Urinary bladder (tissue), 3 donors: ENCODE measurements at regions not wholly inside any gene's neighbourhood (a gene's known extent, or its start where the extent isn't known, plus 50 kb on each side); places are given as distances from the start of the nearest gene placed in this dataset.
"Not testable (repeated sequence)": the region's sequence is repeated elsewhere in the genome, so short reads cannot be mapped to it uniquely, and the experiment has no call there.

Source experiments
- DNase-seq: peaks from one replicate; pipeline ENCODE4 v3.0.0-alpha.2; 2015; ENCODE audit errors: extremely low spot score
- H3K27ac ChIP-seq: one replicate; pipeline ENCODE4 v1.5.1; 2013; ENCODE audit warnings: low read depth, mild to moderate bottlenecking, moderate library complexity
- H3K36me3 ChIP-seq: one replicate; pipeline ENCODE4 v1.6.1; 2013; ENCODE audit warnings: mild to moderate bottlenecking, moderate library complexity; ENCODE audit not compliant: insufficient read depth
- H3K4me1 ChIP-seq: one replicate; pipeline ENCODE4 v1.6.1; 2013; ENCODE audit warnings: mild to moderate bottlenecking, moderate library complexity; ENCODE audit not compliant: insufficient read depth
- H3K4me3 ChIP-seq: one replicate; pipeline ENCODE4 v1.5.1; 2013; ENCODE audit warnings: low read depth, low read length
- WGBS: extraction: QIAGEN DNeasy Blood & Tissue Kit; methylation state at CpG from one replicate; pipeline ENCODE4 v1.1.7; 2013; 5-methylcytosine and 5-hydroxymethylcytosine counted together
- donor health status: healthy with polysubstance abuse.
- donor health status: healthy.

- 85% methylated on average over 4 of the region's 4 CpGs for WGBS
- not testable (repeated sequence) for DNase-seq, H3K27ac ChIP-seq, H3K4me3 ChIP-seq, H3K4me1 ChIP-seq, H3K36me3 ChIP-seq
These were observed 131.1 kb upstream of the LPP start for GRCh38 chr3:188022902-188023301.

GRCh38 chr3:188025555-188025954 lies 128.4 kb upstream of the LPP start:
- WGBS: 82% methylated on average over 6 of the region's 6 CpGs
- H3K36me3 ChIP-seq: no peaks in the 10 kb centered on the region
- H3K4me3 ChIP-seq: no peak overlapping the region
- H3K4me1 ChIP-seq: no peaks in the 10 kb centered on the region
- H3K27ac ChIP-seq: no peak overlapping the region
- no peak for DNase-seq

- Histone ChIP-seq H3K36me3 (no peaks in the 10 kb centered on the region), H3K4me3 (no peak overlapping the region), H3K27ac (no peak overlapping the region), H3K4me1 (no peaks in the 10 kb centered on the region)
- no peak for DNase-seq
- 94% methylated on average over 3 of the region's 3 CpGs for WGBS
These were observed 127.6 kb upstream of the LPP start for GRCh38 chr3:188026191-188026968.

GRCh38 chr3:188031121-188031520 lies 122.8 kb upstream of the LPP start:
- Histone ChIP-seq H3K27ac (no peak overlapping the region), H3K4me1 (no peaks in the 10 kb centered on the region), H3K4me3 (no peak overlapping the region), H3K36me3 (no peaks in the 10 kb centered on the region)
- no peak for DNase-seq
- 71% methylated on average over 2 of the region's 2 CpGs for WGBS

DNA sequence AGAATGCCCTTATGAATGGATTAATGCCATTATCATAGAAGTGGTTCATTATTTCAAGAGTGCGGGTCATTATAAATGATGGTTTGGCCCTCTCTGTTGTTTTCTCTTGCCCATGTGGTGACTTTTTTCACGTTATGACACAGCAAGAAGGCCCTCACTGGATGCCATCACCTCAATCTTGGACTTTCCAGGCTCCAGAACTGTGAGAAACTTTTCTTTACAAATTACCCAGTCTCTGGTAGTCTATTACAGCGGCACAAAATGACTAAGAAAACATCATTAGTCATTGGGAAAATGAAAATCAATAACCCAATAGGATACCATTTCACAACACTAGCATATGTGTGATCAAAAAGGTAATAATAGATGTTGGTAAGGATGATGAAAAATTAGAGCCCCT lies 119.0 kb upstream of the LPP start:
- no peak for DNase-seq
- Histone ChIP-seq H3K4me3 (no peak overlapping the region), H3K27ac (no peak overlapping the region), H3K36me3 (no peaks in the 10 kb centered on the region), H3K4me1 (no peaks in the 10 kb centered on the region)
- 93% methylated on average over 3 of the region's 3 CpGs for WGBS

DNA sequence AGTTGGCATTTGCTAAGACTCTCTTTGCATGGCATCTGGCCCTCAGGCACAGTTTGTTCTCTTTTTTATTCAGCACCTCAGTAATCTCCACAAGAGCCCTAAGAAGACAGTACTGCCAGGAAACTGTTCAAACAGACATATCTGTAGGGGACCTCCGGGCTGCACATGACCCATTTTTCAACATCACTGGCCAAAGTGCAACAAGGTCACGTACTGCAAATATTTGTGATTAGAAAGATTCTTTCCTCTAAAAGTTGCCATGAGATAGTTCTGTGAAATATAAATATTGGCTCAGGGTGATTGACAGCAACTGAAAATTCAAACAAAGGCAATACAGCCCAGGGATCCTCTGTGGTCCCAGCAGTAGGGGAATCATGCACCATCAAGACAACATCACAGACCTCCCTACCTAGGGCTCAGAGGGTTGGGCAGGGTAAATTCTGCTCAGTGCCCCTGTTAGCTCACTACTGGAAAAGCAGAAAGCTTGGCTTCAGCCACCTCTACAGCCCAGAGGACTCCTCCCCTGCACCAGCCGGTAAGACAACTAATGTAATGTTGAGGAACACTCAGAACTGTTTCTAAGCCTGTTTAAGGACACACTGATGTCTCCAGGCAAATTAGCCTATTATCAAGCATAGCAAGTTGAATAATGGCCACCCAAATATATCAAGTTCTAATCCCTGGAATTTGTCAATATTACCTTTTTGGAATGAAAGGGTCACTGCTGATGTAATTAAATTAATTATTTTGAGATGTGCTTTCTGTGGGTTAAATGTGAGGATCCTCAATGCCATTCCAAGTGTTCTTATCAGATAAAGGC lies 117.4 kb upstream of the LPP start:
- 72% methylated on average over 3 of the region's 3 CpGs for WGBS
- H3K27ac ChIP-seq: no peak overlapping the region
- DNase-seq: no peak
- H3K4me1 ChIP-seq: no peaks in the 10 kb centered on the region
- no peaks in the 10 kb centered on the region for H3K36me3 ChIP-seq
- H3K4me3 ChIP-seq: no peak overlapping the region

- H3K27ac ChIP-seq: no peak overlapping the region
- DNase-seq: no peak
- no peaks in the 10 kb centered on the region for H3K4me1 ChIP-seq
- 45% methylated on average over 5 of the region's 5 CpGs for whole genome bisulfite sequencing
- H3K36me3 ChIP-seq: no peaks in the 10 kb centered on the region
- H3K4me3 ChIP-seq: no peak overlapping the region
These were observed 116.7 kb upstream of the LPP start for GRCh38 chr3:188037195-188037718.

GRCh38 chr3:188037965-188038581 lies 115.9 kb upstream of the LPP start:
- H3K27ac ChIP-seq: no peak overlapping the region
- no peak overlapping the region for H3K4me3 ChIP-seq
- no peak for DNase-seq
- no peaks in the 10 kb centered on the region for H3K4me1 ChIP-seq
- H3K36me3 ChIP-seq: no peaks in the 10 kb centered on the region
- WGBS: 85% methylated on average over 6 of the region's 6 CpGs

DNA sequence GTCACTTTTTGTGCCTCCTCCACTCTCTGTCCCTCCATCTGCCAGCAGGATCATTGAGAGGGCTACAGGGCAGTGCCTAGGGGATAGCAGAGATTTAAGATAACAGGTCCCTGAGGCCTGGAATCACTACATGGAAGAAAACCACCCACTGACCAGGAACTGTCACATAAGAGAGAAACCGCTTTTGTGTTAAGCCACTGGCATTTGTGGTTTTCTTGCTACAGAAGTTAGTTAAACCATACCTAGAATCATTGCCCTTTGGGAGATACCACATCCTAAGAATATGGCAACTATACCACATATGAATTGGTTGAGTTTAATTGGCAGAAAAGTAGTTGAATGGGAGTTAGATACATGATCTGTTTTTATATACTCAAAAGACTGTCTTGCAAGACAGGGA lies 112.8 kb upstream of the LPP start:
- no peak for DNase-seq
- WGBS: 95% methylated on average over 1 of the region's 1 CpG

GRCh38 chr3:188041895-188042294 lies 112.1 kb upstream of the LPP start:
- DNase-seq: no peak
- H3K36me3 ChIP-seq: no peaks in the 10 kb centered on the region
- no peak overlapping the region for H3K27ac ChIP-seq
- H3K4me1 ChIP-seq: no peaks in the 10 kb centered on the region
- H3K4me3 ChIP-seq: no peak overlapping the region
- WGBS: 95% methylated on average over 5 of the region's 5 CpGs

More for the DNA sequence above, 112.8 kb upstream of the LPP start:
- no peak overlapping the region for H3K27ac ChIP-seq
- H3K4me3 ChIP-seq: no peak overlapping the region
- H3K36me3 ChIP-seq: no peaks in the 10 kb centered on the region
- H3K4me1 ChIP-seq: no peaks in the 10 kb centered on the region

GRCh38 chr3:188042466-188042865 lies 111.5 kb upstream of the LPP start:
- Histone ChIP-seq H3K4me1 (no peaks in the 10 kb centered on the region), H3K27ac (no peak overlapping the region), H3K4me3 (no peak overlapping the region), H3K36me3 (no peaks in the 10 kb centered on the region)
- 88% methylated on average over 6 of the region's 6 CpGs for whole genome bisulfite sequencing
- no peak for DNase-seq

GRCh38 chr3:188043891-188044290 lies 110.1 kb upstream of the LPP start:
- no peak overlapping the region for H3K27ac ChIP-seq
- H3K36me3 ChIP-seq: no peaks in the 10 kb centered on the region
- no peak overlapping the region for H3K4me3 ChIP-seq
- WGBS: 82% methylated on average over 2 of the region's 2 CpGs
- no peaks in the 10 kb centered on the region for H3K4me1 ChIP-seq
- DNase-seq: no peak

DNA sequence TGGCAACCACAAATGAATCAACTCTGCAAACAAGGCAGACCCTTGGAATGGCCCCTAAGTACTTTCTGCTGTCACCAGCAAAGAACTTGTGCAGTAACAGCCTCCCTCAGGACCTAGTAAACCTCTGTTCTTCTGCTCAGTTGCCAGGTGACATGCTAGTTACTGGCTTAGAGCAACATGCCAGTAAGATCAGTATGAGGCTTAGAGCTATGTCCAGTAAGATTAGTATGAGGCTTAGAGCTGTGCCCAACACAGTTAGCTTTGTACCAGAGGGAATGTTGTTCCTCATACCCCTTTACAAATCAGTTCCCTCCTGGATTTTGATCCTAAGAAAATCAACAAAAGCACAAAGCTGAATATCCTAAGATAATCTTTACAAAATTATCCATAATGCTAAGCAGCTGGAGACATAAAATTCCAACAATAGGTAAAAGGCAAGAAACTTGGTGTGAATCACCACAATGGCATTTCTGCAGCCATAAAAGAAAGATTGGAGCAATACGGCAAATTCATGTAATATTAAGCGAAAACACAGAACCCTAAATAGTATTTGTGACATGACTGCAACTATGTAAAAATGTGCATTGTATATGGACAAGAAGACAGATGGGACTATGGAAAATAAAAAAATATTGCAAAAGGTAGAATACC lies 107.3 kb upstream of the LPP start:
- WGBS: 76% methylated on average over 2 of the region's 2 CpGs
- Histone ChIP-seq H3K36me3 (no peaks in the 10 kb centered on the region), H3K27ac (no peak overlapping the region), H3K4me3 (no peak overlapping the region), H3K4me1 (no peaks in the 10 kb centered on the region)
- DNase-seq: no peak
